Suprapubic skin (tissue), 4 donors: ENCODE measurements at regions not wholly inside any gene's neighbourhood (a gene's known extent, or its start where the extent isn't known, plus 50 kb on each side); places are given as distances from the start of the nearest gene placed in this dataset.

ENCODE experiments used
- DNase-seq, 2 donors: peaks; one replicate each; pipeline ENCODE4 v3.0.0-alpha.2; 2019; ENCODE audit warnings: low spot score in 2 of 2
- H3K27ac ChIP-seq: fragments of 200-600 bp; sonication (generic); one replicate; pipeline ENCODE4 v1.5.1; 2019
- H3K27me3 ChIP-seq: fragments of 200-600 bp; sonication (generic); one replicate; pipeline ENCODE4 v1.5.1; 2019
- H3K36me3 ChIP-seq: fragments of 200-600 bp; sonication (generic); one replicate; pipeline ENCODE4 v1.5.1; 2019
- H3K4me1 ChIP-seq: fragments of 200-600 bp; sonication (generic); one replicate; pipeline ENCODE4 v1.5.1; 2019
- H3K4me3 ChIP-seq: fragments of 200-600 bp; sonication (generic); one replicate; pipeline ENCODE4 v1.5.1; 2019; ENCODE audit warnings: mild to moderate bottlenecking
- H3K9me3 ChIP-seq: fragments of 200-600 bp; sonication (generic); one replicate; pipeline ENCODE4 v1.5.1; 2019
- CTCF ChIP-seq, 2 donors: fragments of 200-600 bp in 1 of 2; fragments of 450-650 bp in 1 of 2; sonication (generic) in 1 of 2; IDR thresholded peaks; one replicate each; pipeline ENCODE4 v1.5.1; 2016 to 2019; ENCODE audit warnings: antibody characterized with exemption in 2 of 2, mild to moderate bottlenecking in 1 of 2, moderate library complexity in 1 of 2
- EP300 ChIP-seq: sonication (generic); formaldehyde crosslinking; IDR thresholded peaks from one replicate; pipeline ENCODE4 v1.6.1; 2017; ENCODE audit warnings: antibody characterized with exemption
- POLR2A ChIP-seq, 2 donors: fragments of 450-650 bp; IDR thresholded peaks; one replicate each; pipeline ENCODE4 v1.6.1; 2017; ENCODE audit warnings: antibody characterized with exemption in 2 of 2, mild to moderate bottlenecking in 2 of 2, moderate library complexity in 2 of 2
- POLR2AphosphoS5 ChIP-seq, 3 donors: sonication (generic); formaldehyde crosslinking; IDR thresholded peaks; one replicate each; pipeline ENCODE4 v1.6.1; 2017; ENCODE audit warnings: antibody characterized with exemption in 3 of 3
- WGBS: methylation state at CpG from one replicate; pipeline ENCODE4 v1.1.5; 2018; 5-methylcytosine and 5-hydroxymethylcytosine counted together

DNA sequence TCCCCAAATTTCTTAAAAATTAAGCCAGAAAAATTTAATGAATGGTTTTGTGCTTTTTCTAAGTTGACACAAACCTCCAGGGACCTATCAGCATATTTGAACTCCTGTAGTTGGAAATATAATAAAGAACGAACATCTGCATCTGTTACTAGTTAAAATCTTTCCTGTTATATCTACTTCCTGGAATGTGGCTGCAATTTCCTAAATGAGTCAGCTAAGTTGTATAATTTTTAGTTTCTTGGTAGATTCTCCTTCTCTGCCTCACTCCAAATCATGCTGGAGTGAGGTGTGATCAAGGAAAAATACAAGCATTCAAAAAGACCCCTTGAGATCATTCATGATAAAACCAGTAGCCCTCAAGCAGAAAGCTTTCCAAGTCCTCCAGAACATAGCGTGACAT, 106.2 kb upstream of the MCTP2 start:
- 50% methylated on average over 2 of the region's 2 CpGs for WGBS
- H3K4me1 ChIP-seq: peaks cover 22% of the 10 kb centered on the region
- no peaks in the 10 kb centered on the region for H3K36me3 ChIP-seq
- H3K27ac ChIP-seq: no peak overlapping the region
- H3K4me3 ChIP-seq: no peak overlapping the region
- no peaks in the 10 kb centered on the region for H3K9me3 ChIP-seq
- TF ChIP-seq EP300 (no peak), POLR2AphosphoS5 (IDR thresholded peaks at IDR 0.05) (no peak), POLR2A (IDR thresholded peaks at IDR 0.05) (no peak), CTCF (IDR thresholded peaks at IDR 0.05) (no peak)
- no peak for DNase-seq
- H3K27me3 ChIP-seq: no peaks in the 10 kb centered on the region

- 83% methylated on average over 4 of the region's 4 CpGs for WGBS
Measured at GRCh38 chr15:94122516-94122915, 108.8 kb upstream of the MCTP2 start.

DNA sequence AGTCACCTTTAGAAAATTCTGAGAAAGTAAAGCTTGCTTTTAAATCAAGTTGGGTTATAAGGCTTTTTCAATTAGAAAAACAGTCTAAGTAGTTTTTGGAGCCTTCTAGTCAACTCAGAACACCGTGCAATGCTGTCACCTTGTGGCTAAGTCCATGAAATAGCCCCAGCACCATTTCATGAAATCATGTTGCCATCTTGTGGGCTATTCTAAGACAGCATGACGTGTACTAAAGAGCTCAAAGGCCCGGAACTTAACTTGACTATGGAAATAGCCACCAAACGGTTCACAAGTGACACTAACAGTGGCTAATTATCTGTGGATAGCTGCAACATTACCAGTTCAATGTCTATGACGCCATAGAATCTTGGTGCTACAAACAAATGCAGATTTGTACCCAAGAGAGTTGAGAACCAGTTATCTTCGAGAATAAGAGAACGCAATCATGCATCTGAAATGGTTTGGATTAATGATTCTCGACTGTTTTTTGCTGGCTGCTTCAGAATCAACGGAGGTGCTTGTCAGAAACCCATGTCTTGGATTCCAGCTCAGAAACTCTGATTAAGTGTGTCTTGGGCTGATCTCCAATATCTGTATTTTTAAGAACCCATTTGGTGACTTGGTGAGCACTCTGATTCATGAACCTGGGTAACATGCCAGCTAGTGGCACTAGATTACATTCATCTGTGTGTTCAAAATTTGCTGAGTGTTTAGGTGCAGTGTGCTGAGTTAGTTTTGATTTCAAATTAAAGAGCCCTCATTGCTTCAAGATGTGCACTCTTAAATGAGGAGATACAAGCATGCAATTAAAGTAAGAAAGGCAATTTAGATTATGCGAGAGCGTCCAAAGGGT, 111.2 kb upstream of the MCTP2 start:
- no peaks in the 10 kb centered on the region for H3K9me3 ChIP-seq
- TF ChIP-seq CTCF (IDR thresholded peaks at IDR 0.05) (peak; percentile 86 to 96), POLR2A (IDR thresholded peaks at IDR 0.05) (no peak)
- no peaks in the 10 kb centered on the region for H3K36me3 ChIP-seq
- peaks cover 16% of the 10 kb centered on the region for H3K4me1 ChIP-seq
- H3K27ac ChIP-seq: no peak overlapping the region
- no peaks in the 10 kb centered on the region for H3K27me3 ChIP-seq
- 38% methylated on average over 11 of the region's 11 CpGs for WGBS
- H3K4me3 ChIP-seq: no peak overlapping the region
- DNase-seq: peak in 1 of 2 donors; percentile 61

More at GRCh38 chr15:94122516-94122915, 108.8 kb upstream of the MCTP2 start:
- TF ChIP-seq EP300: no peak
- no peak for TF ChIP-seq POLR2A (IDR thresholded peaks at IDR 0.05)
- no peak for TF ChIP-seq POLR2AphosphoS5 (IDR thresholded peaks at IDR 0.05)
- no peak for TF ChIP-seq CTCF (IDR thresholded peaks at IDR 0.05)
- Histone ChIP-seq H3K4me3 (no peak overlapping the region), H3K4me1 (peaks cover 23% of the 10 kb centered on the region), H3K9me3 (no peaks in the 10 kb centered on the region), H3K27ac (no peak overlapping the region), H3K27me3 (no peaks in the 10 kb centered on the region), H3K36me3 (no peaks in the 10 kb centered on the region)
- DNase-seq: no peak

DNA sequence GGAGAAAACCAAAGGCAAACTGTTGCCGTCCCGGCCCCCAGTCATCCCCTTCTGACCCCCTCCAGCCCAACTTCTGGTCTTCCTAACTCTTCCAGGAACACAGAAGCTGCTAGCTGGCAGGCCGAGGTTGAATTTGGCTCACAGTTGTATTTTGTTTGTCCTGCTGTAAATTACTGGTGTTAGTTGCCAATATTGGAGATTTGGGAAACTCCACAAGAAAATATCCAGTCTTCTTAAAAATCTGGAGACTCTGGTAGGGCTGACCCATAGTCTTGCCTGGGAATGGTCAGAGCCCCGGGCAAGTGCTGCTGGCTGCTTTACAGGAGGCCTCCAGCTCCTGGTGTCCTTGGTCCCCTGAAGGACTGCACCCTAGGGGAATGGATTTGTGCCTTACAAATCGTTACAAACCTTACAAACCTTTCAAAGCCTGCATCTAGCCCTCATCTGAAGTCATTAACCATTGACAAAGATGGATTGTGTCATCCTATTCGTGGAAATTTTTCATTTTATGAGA, 112.0 kb upstream of the MCTP2 start:
- Histone ChIP-seq H3K36me3 (no peaks in the 10 kb centered on the region), H3K27ac (peak overlapping the region; percentile 23), H3K9me3 (no peaks in the 10 kb centered on the region), H3K4me1 (peaks cover 10% of the 10 kb centered on the region), H3K4me3 (no peak overlapping the region), H3K27me3 (no peaks in the 10 kb centered on the region)
- DNase-seq: peak in 1 of 2 donors; percentile 66
- TF ChIP-seq POLR2A (IDR thresholded peaks at IDR 0.05) (no peak), POLR2AphosphoS5 (IDR thresholded peaks at IDR 0.05) (no peak), CTCF (IDR thresholded peaks at IDR 0.05) (no peak), EP300 (no peak)
- WGBS: 25% methylated on average over 6 of the region's 6 CpGs

DNA sequence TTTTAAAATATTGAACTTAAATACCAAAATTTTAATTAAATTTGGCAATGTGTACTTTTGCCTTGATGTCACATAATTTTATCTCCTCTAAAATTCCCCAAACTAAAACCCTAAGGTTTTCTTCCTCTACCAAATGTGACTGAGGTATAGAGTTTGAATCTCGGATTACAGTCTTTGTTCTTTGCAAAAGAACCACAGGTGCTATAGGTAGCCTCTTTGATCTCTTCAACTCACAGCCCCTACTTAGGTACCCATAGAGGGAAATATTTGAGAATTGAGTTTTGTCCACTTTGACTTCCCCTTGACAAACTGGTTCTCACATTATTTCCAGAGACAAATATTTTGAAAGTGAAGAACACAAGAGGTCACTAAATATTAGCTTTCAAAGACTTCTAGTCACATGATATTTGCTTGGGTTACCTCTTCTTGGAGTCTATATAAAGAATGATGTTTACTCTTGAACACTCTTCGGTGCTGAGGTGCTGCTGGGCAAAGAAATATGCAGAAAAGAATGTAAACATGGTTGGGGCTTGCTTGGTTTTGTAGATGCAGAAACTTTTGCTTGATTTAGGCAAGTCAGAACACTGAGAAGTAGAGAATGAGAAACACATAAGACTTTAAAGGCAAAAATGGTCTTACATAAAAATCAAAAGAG, 120.8 kb upstream of the MCTP2 start:
- Histone ChIP-seq H3K27ac (no peak overlapping the region), H3K9me3 (no peaks in the 10 kb centered on the region), H3K27me3 (no peaks in the 10 kb centered on the region), H3K4me3 (no peak overlapping the region), H3K36me3 (no peaks in the 10 kb centered on the region), H3K4me1 (peaks cover 5% of the 10 kb centered on the region)
- no peak for DNase-seq
- 63% methylated on average over 2 of the region's 2 CpGs for whole genome bisulfite sequencing
- TF ChIP-seq POLR2AphosphoS5 (IDR thresholded peaks at IDR 0.05) (no peak), CTCF (IDR thresholded peaks at IDR 0.05) (no peak), EP300 (no peak), POLR2A (IDR thresholded peaks at IDR 0.05) (no peak)
